ENCODE measurements at regions not wholly inside any gene's neighbourhood (a gene's known extent, or its start where the extent isn't known, plus 50 kb on each side); places are given as distances from the start of the nearest gene placed in this dataset.
"Not testable (repeated sequence)": the region's sequence is repeated elsewhere in the genome, so short reads cannot be mapped to it uniquely, and the experiment has no call there.

- TF ChIP-seq CTCF (conservative IDR thresholded peaks at IDR 0.05 in 1 of 2, IDR thresholded peaks at IDR 0.05 in 1 of 2; ENCODE audit: low read depth in 1 of 2, low read length in 2 of 2); EZH2 (IDR thresholded peaks at IDR 0.05; ENCODE audit: low read length, missing control alignments): not testable (repeated sequence)
These were observed 1441.2 kb upstream of the ACVR2A start for GRCh38 chr2:146403546-146404160.

All from fibroblast of lung (primary cell).